ENCODE measurements at regions not wholly inside any gene's neighbourhood (a gene's known extent, or its start where the extent isn't known, plus 50 kb on each side); places are given as distances from the start of the nearest gene placed in this dataset.
A peak's percentile ranks its signal among the peaks of the same experiment; 100 is the strongest.
"Not testable (repeated sequence)": the region's sequence is repeated elsewhere in the genome, so short reads cannot be mapped to it uniquely, and the experiment has no call there.

- Histone ChIP-seq H3K36me3 (ENCODE audit: insufficient read depth, low read length) (no peaks in the 10 kb centered on the region), H3K27ac (ENCODE audit: low read depth, low read length) (no peak overlapping the region), H3K4me3 (ENCODE audit: low read depth, low read length) (no peak overlapping the region), H3K79me2 (ENCODE audit: control insufficient read depth, insufficient read depth, low read length, unreplicated experiment) (no peaks in the 10 kb centered on the region), H2AFZ (ENCODE audit: low read length, unreplicated experiment) (no peak overlapping the region), H3K4me1 (ENCODE audit: control insufficient read depth, insufficient read depth, low read length, unreplicated experiment) (no peaks in the 10 kb centered on the region), H3K27me3 (ENCODE audit: insufficient read depth, low read length) (no peaks in the 10 kb centered on the region)
These were observed 392.4 kb downstream of the TECRL start for GRCh38 chr4:64016893-64017292.

GRCh38 chr4:64014647-64015046 is 394.6 kb downstream of the TECRL start:
- no peak overlapping the region for H3K27ac ChIP-seq (ENCODE audit: low read depth, low read length)
- H3K4me1 ChIP-seq (ENCODE audit: control insufficient read depth, insufficient read depth, low read length, unreplicated experiment) = no peaks in the 10 kb centered on the region
- H2AFZ ChIP-seq (ENCODE audit: low read length, unreplicated experiment) = no peak overlapping the region
- H3K27me3 ChIP-seq (ENCODE audit: insufficient read depth, low read length) = no peaks in the 10 kb centered on the region
- H3K4me3 ChIP-seq (ENCODE audit: low read depth, low read length) = no peak overlapping the region
- H3K36me3 ChIP-seq (ENCODE audit: insufficient read depth, low read length) = no peaks in the 10 kb centered on the region
- no peaks in the 10 kb centered on the region for H3K79me2 ChIP-seq (ENCODE audit: control insufficient read depth, insufficient read depth, low read length, unreplicated experiment)

GRCh38 chr4:64001229-64001898 is 407.9 kb downstream of the TECRL start:
- Histone ChIP-seq H3K27ac (ENCODE audit: low read depth, low read length) (no peak overlapping the region), H2AFZ (ENCODE audit: low read length, unreplicated experiment) (no peak overlapping the region), H3K4me3 (ENCODE audit: low read depth, low read length) (no peak overlapping the region), H3K79me2 (ENCODE audit: control insufficient read depth, insufficient read depth, low read length, unreplicated experiment) (no peaks in the 10 kb centered on the region), H3K4me1 (ENCODE audit: control insufficient read depth, insufficient read depth, low read length, unreplicated experiment) (no peaks in the 10 kb centered on the region), H3K27me3 (ENCODE audit: insufficient read depth, low read length) (no peaks in the 10 kb centered on the region), H3K36me3 (ENCODE audit: insufficient read depth, low read length) (no peaks in the 10 kb centered on the region)

GRCh38 chr4:64000241-64000640 is 409.0 kb downstream of the TECRL start:
- Histone ChIP-seq H3K79me2 (ENCODE audit: control insufficient read depth, insufficient read depth, low read length, unreplicated experiment) (no peaks in the 10 kb centered on the region), H3K4me1 (ENCODE audit: control insufficient read depth, insufficient read depth, low read length, unreplicated experiment) (no peaks in the 10 kb centered on the region), H3K36me3 (ENCODE audit: insufficient read depth, low read length) (no peaks in the 10 kb centered on the region), H3K4me3 (ENCODE audit: low read depth, low read length) (no peak overlapping the region), H3K27me3 (ENCODE audit: insufficient read depth, low read length) (no peaks in the 10 kb centered on the region), H2AFZ (ENCODE audit: low read length, unreplicated experiment) (no peak overlapping the region), H3K27ac (ENCODE audit: low read depth, low read length) (no peak overlapping the region)

DNA sequence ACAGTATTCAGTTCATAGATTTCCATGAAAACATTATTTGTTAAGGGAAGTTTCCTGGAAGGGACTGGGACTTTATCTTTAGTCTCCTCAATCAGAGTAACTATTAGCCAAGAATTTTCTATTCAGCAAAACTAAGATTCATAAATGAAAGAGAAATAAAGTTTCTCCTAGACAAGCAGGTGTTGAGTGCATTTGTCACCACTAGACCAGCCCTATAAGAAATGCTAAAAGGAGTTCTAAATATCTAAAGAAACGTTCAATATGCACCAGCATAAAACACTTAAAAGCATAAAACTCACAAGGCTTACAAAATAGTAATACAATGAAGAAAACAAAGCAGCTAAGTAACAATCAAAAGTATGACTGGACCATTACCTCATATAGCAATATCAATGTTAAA is 423.0 kb downstream of the TECRL start:
- H3K79me2 ChIP-seq (ENCODE audit: control insufficient read depth, insufficient read depth, low read length, unreplicated experiment) = no peaks in the 10 kb centered on the region
- no peak overlapping the region for H3K27ac ChIP-seq (ENCODE audit: low read depth, low read length)
- H2AFZ ChIP-seq (ENCODE audit: low read length, unreplicated experiment) = no peak overlapping the region
- no peak overlapping the region for H3K4me3 ChIP-seq (ENCODE audit: low read depth, low read length)
- no peaks in the 10 kb centered on the region for H3K27me3 ChIP-seq (ENCODE audit: insufficient read depth, low read length)
- no peaks in the 10 kb centered on the region for H3K4me1 ChIP-seq (ENCODE audit: control insufficient read depth, insufficient read depth, low read length, unreplicated experiment)
- no peaks in the 10 kb centered on the region for H3K36me3 ChIP-seq (ENCODE audit: insufficient read depth, low read length)

GRCh38 chr4:63983224-63983623 is 426.0 kb downstream of the TECRL start:
- H3K27me3 ChIP-seq (ENCODE audit: insufficient read depth, low read length) = no peaks in the 10 kb centered on the region
- no peaks in the 10 kb centered on the region for H3K4me1 ChIP-seq (ENCODE audit: control insufficient read depth, insufficient read depth, low read length, unreplicated experiment)
- no peak overlapping the region for H3K27ac ChIP-seq (ENCODE audit: low read depth, low read length)
- no peaks in the 10 kb centered on the region for H3K79me2 ChIP-seq (ENCODE audit: control insufficient read depth, insufficient read depth, low read length, unreplicated experiment)
- H2AFZ ChIP-seq (ENCODE audit: low read length, unreplicated experiment) = no peak overlapping the region
- H3K4me3 ChIP-seq (ENCODE audit: low read depth, low read length) = no peak overlapping the region
- H3K36me3 ChIP-seq (ENCODE audit: insufficient read depth, low read length) = no peaks in the 10 kb centered on the region

GRCh38 chr4:63965875-63966274 is 443.4 kb downstream of the TECRL start:
- H3K4me1 ChIP-seq (ENCODE audit: control insufficient read depth, insufficient read depth, low read length, unreplicated experiment) = no peaks in the 10 kb centered on the region
- H3K79me2 ChIP-seq (ENCODE audit: control insufficient read depth, insufficient read depth, low read length, unreplicated experiment) = no peaks in the 10 kb centered on the region
- no peaks in the 10 kb centered on the region for H3K27me3 ChIP-seq (ENCODE audit: insufficient read depth, low read length)
- H3K4me3 ChIP-seq (ENCODE audit: low read depth, low read length) = no peak overlapping the region
- no peaks in the 10 kb centered on the region for H3K36me3 ChIP-seq (ENCODE audit: insufficient read depth, low read length)
- no peak overlapping the region for H2AFZ ChIP-seq (ENCODE audit: low read length, unreplicated experiment)
- H3K27ac ChIP-seq (ENCODE audit: low read depth, low read length) = no peak overlapping the region

- not testable (repeated sequence) for H2AFZ ChIP-seq (ENCODE audit: low read length, unreplicated experiment); H3K79me2 ChIP-seq (ENCODE audit: control insufficient read depth, insufficient read depth, low read length, unreplicated experiment); H3K27ac ChIP-seq (ENCODE audit: low read depth, low read length); H3K36me3 ChIP-seq (ENCODE audit: insufficient read depth, low read length); H3K4me3 ChIP-seq (ENCODE audit: low read depth, low read length); H3K4me1 ChIP-seq (ENCODE audit: control insufficient read depth, insufficient read depth, low read length, unreplicated experiment); H3K27me3 ChIP-seq (ENCODE audit: insufficient read depth, low read length)
These were observed 466.5 kb downstream of the TECRL start for GRCh38 chr4:63942706-63943286.

DNA sequence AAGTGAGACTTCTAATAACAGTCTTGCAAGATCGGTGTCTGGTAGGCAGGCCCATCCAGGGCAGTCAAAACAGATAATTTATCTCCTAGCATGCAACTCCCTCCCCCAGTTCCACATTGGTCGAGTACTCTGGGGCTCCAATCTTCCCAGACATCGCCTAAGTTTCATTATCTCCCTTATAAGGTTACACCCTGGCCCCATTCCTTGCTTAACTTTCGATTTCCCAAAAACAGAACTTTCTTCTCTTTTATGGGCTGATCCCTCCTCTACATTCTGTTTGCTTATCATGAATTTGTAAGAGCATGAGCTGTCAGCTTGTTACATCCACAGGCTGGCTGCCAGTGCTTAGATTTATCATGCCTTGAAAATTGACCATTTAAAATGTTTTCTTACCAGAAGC is 471.3 kb downstream of the TECRL start:
- Histone ChIP-seq H3K79me2 (ENCODE audit: control insufficient read depth, insufficient read depth, low read length, unreplicated experiment) (no peaks in the 10 kb centered on the region), H3K27me3 (ENCODE audit: insufficient read depth, low read length) (no peaks in the 10 kb centered on the region), H3K36me3 (ENCODE audit: insufficient read depth, low read length) (no peaks in the 10 kb centered on the region), H3K4me1 (ENCODE audit: control insufficient read depth, insufficient read depth, low read length, unreplicated experiment) (no peaks in the 10 kb centered on the region), H2AFZ (ENCODE audit: low read length, unreplicated experiment) (no peak overlapping the region), H3K27ac (ENCODE audit: low read depth, low read length) (peak overlapping the region; percentile 51), H3K4me3 (ENCODE audit: low read depth, low read length) (peak overlapping the region; percentile 29; the same call in 1 of the 2 replicates)

DNA sequence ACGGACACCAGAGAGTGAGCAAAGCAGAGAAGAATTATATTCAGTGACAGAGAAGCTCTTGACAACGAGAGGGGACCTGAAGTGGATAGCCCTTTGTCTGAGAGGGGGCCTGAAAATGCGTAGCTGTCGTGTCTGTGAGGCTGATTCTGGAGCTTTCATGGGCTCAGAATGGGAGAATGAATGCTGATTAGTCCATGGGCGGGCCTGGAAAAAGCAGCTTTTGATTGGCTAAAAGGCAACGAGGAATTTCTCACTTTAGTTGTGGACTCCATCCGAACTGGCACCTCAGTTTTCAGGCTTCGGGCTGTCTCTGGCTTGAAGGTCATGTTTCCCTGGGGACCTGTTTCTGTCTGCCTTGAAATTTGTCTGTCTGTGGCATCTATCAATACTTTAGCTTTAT is 487.1 kb downstream of the TECRL start:
- no peaks in the 10 kb centered on the region for H3K79me2 ChIP-seq (ENCODE audit: control insufficient read depth, insufficient read depth, low read length, unreplicated experiment)
- no peaks in the 10 kb centered on the region for H3K36me3 ChIP-seq (ENCODE audit: insufficient read depth, low read length)
- no peak overlapping the region for H2AFZ ChIP-seq (ENCODE audit: low read length, unreplicated experiment)
- H3K4me1 ChIP-seq (ENCODE audit: control insufficient read depth, insufficient read depth, low read length, unreplicated experiment) = no peaks in the 10 kb centered on the region
- no peaks in the 10 kb centered on the region for H3K27me3 ChIP-seq (ENCODE audit: insufficient read depth, low read length)
- H3K27ac ChIP-seq (ENCODE audit: low read depth, low read length) = no peak overlapping the region
- H3K4me3 ChIP-seq (ENCODE audit: low read depth, low read length) = no peak overlapping the region

DNA sequence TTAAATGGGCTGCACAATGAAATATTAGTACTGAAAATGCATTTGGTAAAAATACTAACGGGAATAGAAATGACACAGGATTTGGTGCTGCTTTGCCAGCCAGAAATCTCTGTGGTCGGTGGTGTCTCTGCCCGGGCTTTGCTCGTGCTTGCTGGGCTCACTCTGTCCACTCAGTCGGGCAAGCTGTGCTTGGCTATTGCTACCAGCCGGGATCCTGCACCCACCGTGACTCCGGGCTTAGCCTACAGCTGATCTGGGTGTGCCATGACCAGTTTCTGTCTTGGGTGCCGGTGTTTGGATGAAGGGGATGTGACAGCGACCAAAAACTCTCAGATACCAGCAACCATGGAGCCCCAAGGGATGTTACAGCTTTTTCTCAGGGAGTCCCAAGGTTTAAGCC is 487.7 kb downstream of the TECRL start:
- Histone ChIP-seq H3K4me3 (ENCODE audit: low read depth, low read length) (no peak overlapping the region), H2AFZ (ENCODE audit: low read length, unreplicated experiment) (no peak overlapping the region), H3K79me2 (ENCODE audit: control insufficient read depth, insufficient read depth, low read length, unreplicated experiment) (no peaks in the 10 kb centered on the region), H3K27me3 (ENCODE audit: insufficient read depth, low read length) (no peaks in the 10 kb centered on the region), H3K36me3 (ENCODE audit: insufficient read depth, low read length) (no peaks in the 10 kb centered on the region), H3K27ac (ENCODE audit: low read depth, low read length) (no peak overlapping the region), H3K4me1 (ENCODE audit: control insufficient read depth, insufficient read depth, low read length, unreplicated experiment) (no peaks in the 10 kb centered on the region)

Measured in ACC112 (cell line).